IMR-90 (cell line): ENCODE measurements at regions not wholly inside any gene's neighbourhood (a gene's known extent, or its start where the extent isn't known, plus 50 kb on each side); places are given as distances from the start of the nearest gene placed in this dataset.

ENCODE experiments used
- ATAC-seq: fragments of 200-7000 bp; cut with Tn5 transposase; 2 replicates; pipeline ENCODE4 v1.9.1; 2020; ENCODE audit warnings: low read depth, mild to moderate bottlenecking, moderate library complexity
- BruUV-seq: library from RNA; stranded (reverse); fragments of 400-500 nt; replicated peaks from 2 replicates; lab custom pipeline; 2021; lab: Mats Ljungman, UMichigan
- CTCF ChIA-PET: fragments of 300-600 bp; formaldehyde crosslinking; extraction: SDS; loops from one replicate; lab custom pipeline; 2021; ENCODE audit warnings: antibody characterized with exemption; lab: Yijun Ruan, JAX
- POLR2A ChIA-PET: fragments of 300-600 bp; sonication (Branson Sonifier 250); formaldehyde crosslinking; loops from one replicate; lab custom pipeline; 2022; ENCODE audit warnings: antibody characterized with exemption; ENCODE audit not compliant: unreplicated experiment; lab: Charles Lee
- DNase-seq: peaks from one replicate; pipeline ENCODE4 v3.0.0; 2013
- H2AFZ ChIP-seq: replicated peaks from 2 replicates; pipeline ENCODE3; 2013; ENCODE audit warnings: low read length, mild to moderate bottlenecking; ENCODE audit not compliant: poor library complexity
- H2AK5ac ChIP-seq: 2 replicates; pipeline ENCODE4 v1.6.1; 2013; ENCODE audit warnings: low read depth, low read length, inconsistent platforms
- H2AK9ac ChIP-seq: replicated peaks from 2 replicates; pipeline ENCODE3; 2013; ENCODE audit warnings: mild to moderate bottlenecking, low read depth, low read length, moderate library complexity; ENCODE audit not compliant: poor library complexity
- H2BK120ac ChIP-seq: 2 replicates; pipeline ENCODE4 v1.6.1; 2013; ENCODE audit warnings: low read depth, low read length, inconsistent platforms
- H2BK15ac ChIP-seq: 3 replicates; pipeline ENCODE4 v1.6.1; 2013; ENCODE audit warnings: low read depth, low read length, inconsistent platforms
- H2BK20ac ChIP-seq: 2 replicates; pipeline ENCODE4 v1.6.1; 2013; ENCODE audit warnings: low read depth, mild to moderate bottlenecking, inconsistent platforms, low read length, moderate library complexity
- H2BK5ac ChIP-seq: 2 replicates; pipeline ENCODE4 v1.6.1; 2013; ENCODE audit warnings: mild to moderate bottlenecking, low read depth, low read length, inconsistent platforms; ENCODE audit not compliant: poor library complexity, severe bottlenecking
- H3K14ac ChIP-seq: replicated peaks from 2 replicates; pipeline ENCODE4 v1.6.1; 2013; ENCODE audit warnings: low read depth, low read length, inconsistent platforms
- H3K18ac ChIP-seq: 2 replicates; pipeline ENCODE4 v1.6.1; 2013; ENCODE audit warnings: low read depth, low read length, control low read depth
- H3K23ac ChIP-seq: 2 replicates; pipeline ENCODE4 v1.6.1; 2013; ENCODE audit warnings: low read depth, low read length, inconsistent platforms
- H3K27ac ChIP-seq: 2 replicates; pipeline ENCODE4 v1.5.1; 2013; ENCODE audit warnings: mild to moderate bottlenecking, control low read depth, low read length; ENCODE audit not compliant: insufficient read depth
- H3K27me3 ChIP-seq: 2 replicates; pipeline ENCODE4 v1.6.1; 2013; ENCODE audit warnings: low read length; ENCODE audit not compliant: control insufficient read depth, insufficient read depth
- H3K36me3 ChIP-seq: 2 replicates; pipeline ENCODE4 v1.6.1; 2013; ENCODE audit warnings: low read length, mixed read lengths; ENCODE audit not compliant: control insufficient read depth, insufficient read depth
- H3K4ac ChIP-seq: 2 replicates; pipeline ENCODE4 v1.6.1; 2013; ENCODE audit warnings: low read depth, low read length, inconsistent platforms
- H3K4me1 ChIP-seq: 2 replicates; pipeline ENCODE4 v1.6.1; 2013; ENCODE audit warnings: low read length, mixed read lengths; ENCODE audit not compliant: control insufficient read depth, insufficient read depth
- H3K4me2 ChIP-seq: 2 replicates; pipeline ENCODE4 v1.6.1; 2013; ENCODE audit warnings: low read depth, mild to moderate bottlenecking, control low read depth, low read length, moderate library complexity
- H3K4me3 ChIP-seq: 2 replicates; pipeline ENCODE4 v1.5.1; 2013; ENCODE audit warnings: low read depth, mild to moderate bottlenecking, control low read depth, low read length, moderate library complexity; ENCODE audit not compliant: insufficient read depth
- H3K56ac ChIP-seq: 2 replicates; pipeline ENCODE4 v1.6.1; 2013; ENCODE audit warnings: low read length, inconsistent platforms; ENCODE audit not compliant: insufficient read depth; ENCODE audit errors: extremely low read depth
- H3K79me1 ChIP-seq, 2 experiments: 2 replicates each; pipeline ENCODE4 v1.6.1; 2013; ENCODE audit warnings: low read length in 2 of 2, inconsistent platforms in 1 of 2, low read depth in 1 of 2
- H3K9ac ChIP-seq: 2 replicates; pipeline ENCODE4 v1.6.1; 2013; ENCODE audit warnings: low read depth, low read length, control low read depth
- H3K9me1 ChIP-seq: 2 replicates; pipeline ENCODE4 v1.6.1; 2013; ENCODE audit warnings: low read length, inconsistent platforms; ENCODE audit not compliant: insufficient read depth
- H3K9me3 ChIP-seq: 2 replicates; pipeline ENCODE4 v1.6.1; 2013; ENCODE audit warnings: low read length; ENCODE audit not compliant: control insufficient read depth, insufficient read depth
- H4K20me1 ChIP-seq: 2 replicates; pipeline ENCODE4 v1.6.1; 2013; ENCODE audit warnings: low read length, inconsistent platforms; ENCODE audit not compliant: insufficient read depth
- H4K5ac ChIP-seq: 2 replicates; pipeline ENCODE4 v1.6.1; 2013; ENCODE audit warnings: mild to moderate bottlenecking, low read depth, low read length, control low read depth
- H4K8ac ChIP-seq, 2 experiments: 2 replicates each; pipeline ENCODE4 v1.6.1; 2013; ENCODE audit warnings: low read depth in 2 of 2, low read length in 2 of 2, control low read depth in 1 of 2, inconsistent platforms in 1 of 2
- H4K91ac ChIP-seq: 2 replicates; pipeline ENCODE4 v1.6.1; 2013; ENCODE audit warnings: low read depth, low read length, inconsistent platforms; ENCODE audit not compliant: insufficient read depth
- BHLHE40 ChIP-seq: fragments of 150-350 bp; IDR thresholded peaks from 2 replicates; pipeline ENCODE4 v1.6.1; 2016; ENCODE audit warnings: mild to moderate bottlenecking, low read depth, low read length
- CEBPB ChIP-seq: IDR thresholded peaks from 2 replicates; pipeline ENCODE4 v1.6.1; 2012; ENCODE audit warnings: low read depth, low read length, improper control_type of control experiment
- CHD1 ChIP-seq: IDR thresholded peaks from 2 replicates; pipeline ENCODE4 v1.6.1; 2012; ENCODE audit warnings: low read depth, low read length, improper control_type of control experiment
- CTCF ChIP-seq: conservative IDR thresholded peaks from 2 replicates; pipeline ENCODE4 v1.5.1; 2012; ENCODE audit warnings: mild to moderate bottlenecking, low read depth, low read length, improper control_type of control experiment
- ELK1 ChIP-seq: fragments of 150-350 bp; IDR thresholded peaks from 2 replicates; pipeline ENCODE4 v1.6.1; 2016; ENCODE audit warnings: low read depth, mild to moderate bottlenecking, low read length, moderate library complexity, borderline replicate concordance
- FOS ChIP-seq: fragments of 150-350 bp; IDR thresholded peaks from 2 replicates; pipeline ENCODE4 v1.6.1; 2016; ENCODE audit warnings: low read depth, low read length
- MAFK ChIP-seq: IDR thresholded peaks from 2 replicates; pipeline ENCODE4 v1.6.1; 2012; ENCODE audit warnings: low read depth, low read length, improper control_type of control experiment
- MAZ ChIP-seq: IDR thresholded peaks from 2 replicates; pipeline ENCODE4 v1.6.1; 2012; ENCODE audit warnings: low read depth, mild to moderate bottlenecking, low read length, improper control_type of control experiment, moderate library complexity, borderline replicate concordance
- NFE2L2 ChIP-seq: fragments of 150-350 bp; IDR thresholded peaks from 2 replicates; pipeline ENCODE4 v1.6.1; 2016; ENCODE audit warnings: low read depth, mild to moderate bottlenecking, low read length
- POLR2A ChIP-seq: IDR thresholded peaks from 2 replicates; pipeline ENCODE4 v1.6.1; 2012; ENCODE audit warnings: mild to moderate bottlenecking, low read depth, low read length
- RAD21 ChIP-seq: IDR thresholded peaks from 2 replicates; pipeline ENCODE4 v1.6.1; 2012; ENCODE audit warnings: low read length, improper control_type of control experiment
- RCOR1 ChIP-seq: IDR thresholded peaks from 2 replicates; pipeline ENCODE4 v1.6.1; 2012; ENCODE audit warnings: mild to moderate bottlenecking, low read length, improper control_type of control experiment; ENCODE audit not compliant: insufficient replicate concordance
- RFX5 ChIP-seq: IDR thresholded peaks from 2 replicates; pipeline ENCODE4 v1.8.0; 2012; ENCODE audit warnings: low read depth, mild to moderate bottlenecking, low read length, moderate library complexity
- WGBS, 2 experiments: methylation state at CpG; one replicate each; pipeline versions ENCODE4 v1.1.5 to v1.1.7; 2013; ENCODE audit warnings: missing lambda C conversion rate in 2 of 2; ENCODE audit not compliant: insufficient read length in 1 of 2; ENCODE audit errors: extremely low coverage in 2 of 2; 5-methylcytosine and 5-hydroxymethylcytosine counted together
- dilution Hi-C: fragments of 300-500 bp; cut with HindIII; formaldehyde crosslinking; loops from one replicate; pipeline ENCODE4 v1.14.3; 2018; ENCODE audit warnings: low sequenced_read_pairs; ENCODE audit not compliant: unreplicated experiment
- in situ Hi-C: fragments of 300-500 bp; cut with MboI; formaldehyde crosslinking; loops from 3 replicates; pipeline ENCODE4 v1.14.3; 2019; ENCODE audit warnings: low sequenced_read_pairs, inconsistent platforms, mixed read lengths
- intact Hi-C: fragments of 100-400 bp; cut with micrococcal nuclease; formaldehyde crosslinking; loops from 2 replicates; pipeline ENCODE4 v1.10.0; 2022
- TF ChIP-seq, protein P1 (sequence below): fragments of 150-350 bp; IDR thresholded peaks from 2 replicates; pipeline ENCODE4 v1.6.1; 2017; ENCODE audit warnings: mild to moderate bottlenecking, antibody characterized with exemption, low read length, low read depth

DNA sequence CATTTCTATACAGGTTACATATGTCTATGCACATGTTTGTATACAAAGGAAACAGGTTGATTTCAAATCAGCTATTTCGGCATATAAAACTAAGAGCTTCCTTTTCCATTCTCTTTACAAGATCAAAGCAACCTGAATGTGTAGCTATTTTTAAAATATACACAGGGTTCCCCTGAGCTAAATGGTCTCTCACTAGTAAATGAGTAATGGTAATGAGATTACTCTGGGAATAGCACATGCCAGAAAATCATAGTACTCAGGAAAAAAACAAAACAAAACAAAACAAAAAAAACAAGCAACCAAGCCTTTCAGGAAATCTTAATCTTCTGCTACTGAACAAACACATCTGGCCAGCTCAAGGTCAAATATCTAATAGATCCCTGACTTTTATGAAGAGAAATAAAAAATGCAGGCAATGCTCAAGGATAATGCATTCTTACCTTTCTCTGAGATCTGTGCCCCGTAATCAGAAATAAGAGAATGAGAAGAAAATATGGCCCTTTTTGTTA lies 156.6 kb upstream of the POU2AF2 start:
- DNase-seq: no peak
- Histone ChIP-seq H3K23ac (no peak overlapping the region), H3K14ac (no peak overlapping the region), H3K27me3 (no peaks in the 10 kb centered on the region), H2AK9ac (no peak overlapping the region), H3K56ac (no peak overlapping the region), H2AK5ac (no peak overlapping the region), H2BK15ac (no peak overlapping the region), H3K36me3 (no peaks in the 10 kb centered on the region), H4K20me1 (no peaks in the 10 kb centered on the region), H2BK120ac (no peak overlapping the region), H3K79me1 (no peaks in the 10 kb centered on the region), H2AFZ (no peak overlapping the region), H2BK5ac (no peak overlapping the region), H3K9ac (no peak overlapping the region), H4K8ac (no peak overlapping the region), H2BK20ac (no peak overlapping the region), H3K4me1 (no peaks in the 10 kb centered on the region), H3K4me2 (no peak overlapping the region), H3K4ac (no peak overlapping the region), H4K5ac (no peak overlapping the region), H3K18ac (no peak overlapping the region), H4K91ac (no peak overlapping the region), H3K9me3 (no peaks in the 10 kb centered on the region), H3K9me1 (no peaks in the 10 kb centered on the region), H3K4me3 (no peak overlapping the region), H3K27ac (no peak overlapping the region)
- BruUV-seq: no TSS peak
- no CpG with 5 or more reads among the region's 2 CpGs for WGBS, 2 experiments
- POLR2A ChIA-PET: no interaction called here
- TF ChIP-seq CTCF (no peak), POLR2A (no peak), RAD21 (no peak), FOS (no peak), MAZ (no peak), ELK1 (no peak), NFE2L2 (no peak), MAFK (no peak), BHLHE40 (no peak), RCOR1 (no peak), CHD1 (no peak), RFX5 (no peak), CEBPB (no peak)
- TF ChIP-seq, protein P1, sequence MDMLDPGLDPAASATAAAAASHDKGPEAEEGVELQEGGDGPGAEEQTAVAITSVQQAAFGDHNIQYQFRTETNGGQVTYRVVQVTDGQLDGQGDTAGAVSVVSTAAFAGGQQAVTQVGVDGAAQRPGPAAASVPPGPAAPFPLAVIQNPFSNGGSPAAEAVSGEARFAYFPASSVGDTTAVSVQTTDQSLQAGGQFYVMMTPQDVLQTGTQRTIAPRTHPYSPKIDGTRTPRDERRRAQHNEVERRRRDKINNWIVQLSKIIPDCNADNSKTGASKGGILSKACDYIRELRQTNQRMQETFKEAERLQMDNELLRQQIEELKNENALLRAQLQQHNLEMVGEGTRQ: no peak
- CTCF ChIA-PET: no interaction called here
- in situ Hi-C loops: no loop called here
- dilution Hi-C loops: no loop called here
- no peak for ATAC-seq
- intact Hi-C loops: no loop called here
